PC-9 (cell line): ENCODE measurements at regions not wholly inside any gene's neighbourhood (a gene's known extent, or its start where the extent isn't known, plus 50 kb on each side); places are given as distances from the start of the nearest gene placed in this dataset.

Source experiments
- BruUV-seq: library from RNA; stranded (reverse); fragments of 400-500 nt; replicated peaks from 2 replicates; lab custom pipeline; 2021; lab: Mats Ljungman, UMichigan
- CTCF ChIA-PET: fragments of 300-600 bp; sonication (Branson Sonifier 250); formaldehyde crosslinking; loops from one replicate; lab custom pipeline; 2022; ENCODE audit warnings: antibody characterized with exemption; lab: Charles Lee
- POLR2A ChIA-PET: fragments of 300-600 bp; sonication (Branson Sonifier 250); formaldehyde crosslinking; loops from one replicate; lab custom pipeline; 2022; ENCODE audit warnings: antibody characterized with exemption; ENCODE audit not compliant: unreplicated experiment; lab: Charles Lee
- DNase-seq, 2 experiments: peaks; one replicate each; pipeline versions ENCODE4 v3.0.0 to v3.0.0-alpha.2; 2015 to 2022; ENCODE audit warnings: mixed read lengths in 1 of 2
- H2AFZ ChIP-seq: fragments of 200-600 bp; sonication (generic); 2 replicates; pipeline ENCODE4 v1.8.1; 2017; ENCODE audit warnings: antibody characterized with exemption
- H3F3A ChIP-seq: fragments of 200-600 bp; sonication (generic); 2 replicates; pipeline ENCODE4 v1.8.1; 2017; ENCODE audit warnings: antibody characterized with exemption, mild to moderate bottlenecking, low read depth; ENCODE audit not compliant: insufficient read depth
- H3K27ac ChIP-seq: fragments of 200-600 bp; sonication (generic); 2 replicates; pipeline ENCODE4 v1.6.1; 2016; ENCODE audit warnings: mixed run types
- H3K27me3 ChIP-seq: fragments of 200-600 bp; sonication (generic); 2 replicates; pipeline ENCODE4 v1.6.1; 2016; ENCODE audit warnings: low read depth, mixed run types; ENCODE audit not compliant: insufficient read depth
- H3K36me3 ChIP-seq: fragments of 200-600 bp; sonication (generic); 2 replicates; pipeline ENCODE4 v1.6.1; 2016; ENCODE audit warnings: low read depth, mixed run types
- H3K4me1 ChIP-seq: fragments of 200-600 bp; sonication (generic); replicated peaks from 2 replicates; pipeline ENCODE4 v1.6.1; 2016; ENCODE audit warnings: mixed run types; ENCODE audit not compliant: insufficient read depth
- H3K4me2 ChIP-seq: fragments of 200-600 bp; sonication (generic); 2 replicates; pipeline ENCODE4 v1.6.1; 2017; ENCODE audit warnings: mixed run types
- H3K4me3 ChIP-seq: fragments of 200-600 bp; sonication (generic); 2 replicates; pipeline ENCODE4 v1.6.1; 2016; ENCODE audit warnings: mixed run types
- H3K79me2 ChIP-seq: fragments of 200-600 bp; sonication (generic); 2 replicates; pipeline ENCODE4 v1.6.1; 2017; ENCODE audit warnings: low read depth, mixed run types
- H3K9me2 ChIP-seq: fragments of 200-600 bp; sonication (generic); 2 replicates; pipeline ENCODE4 v1.8.1; 2017; ENCODE audit warnings: mild to moderate bottlenecking; ENCODE audit not compliant: insufficient read depth
- H3K9me3 ChIP-seq: fragments of 200-600 bp; sonication (generic); 2 replicates; pipeline ENCODE4 v1.8.1; 2016; ENCODE audit warnings: low read depth; ENCODE audit not compliant: insufficient read depth
- H4K20me1 ChIP-seq: fragments of 200-600 bp; sonication (generic); 2 replicates; pipeline ENCODE4 v1.8.1; 2017; ENCODE audit not compliant: insufficient read depth
- EZH2 ChIP-seq: fragments of 200-600 bp; sonication (generic); IDR thresholded peaks from 2 replicates; pipeline ENCODE4 v1.8.0; 2017; ENCODE audit warnings: antibody characterized with exemption, low read depth
- intact Hi-C: fragments of 100-400 bp; cut with micrococcal nuclease; formaldehyde crosslinking; loops from one replicate; pipeline ENCODE4 v1.10.0; 2022; ENCODE audit not compliant: unreplicated experiment
- TF ChIP-seq, protein P1 (sequence below): fragments of 200-600 bp; sonication (generic); conservative IDR thresholded peaks from 2 replicates; pipeline ENCODE4 v1.6.1; 2017; ENCODE audit warnings: mixed run types, antibody characterized with exemption, mild to moderate bottlenecking, moderate library complexity

GRCh38 chrX:101750744-101751143, 91.1 kb upstream of the ARMCX2 start:
- no peak overlapping the region for H3K4me2 ChIP-seq
- no peak overlapping the region for H3K4me3 ChIP-seq
- H3F3A ChIP-seq = no peaks in the 10 kb centered on the region
- H3K9me2 ChIP-seq = no peaks in the 10 kb centered on the region
- no TSS peak for BruUV-seq
- H3K9me3 ChIP-seq = no peaks in the 10 kb centered on the region
- H3K27me3 ChIP-seq = no peaks in the 10 kb centered on the region
- H2AFZ ChIP-seq = no peak overlapping the region
- no peak for DNase-seq
- TF ChIP-seq, protein P1, sequence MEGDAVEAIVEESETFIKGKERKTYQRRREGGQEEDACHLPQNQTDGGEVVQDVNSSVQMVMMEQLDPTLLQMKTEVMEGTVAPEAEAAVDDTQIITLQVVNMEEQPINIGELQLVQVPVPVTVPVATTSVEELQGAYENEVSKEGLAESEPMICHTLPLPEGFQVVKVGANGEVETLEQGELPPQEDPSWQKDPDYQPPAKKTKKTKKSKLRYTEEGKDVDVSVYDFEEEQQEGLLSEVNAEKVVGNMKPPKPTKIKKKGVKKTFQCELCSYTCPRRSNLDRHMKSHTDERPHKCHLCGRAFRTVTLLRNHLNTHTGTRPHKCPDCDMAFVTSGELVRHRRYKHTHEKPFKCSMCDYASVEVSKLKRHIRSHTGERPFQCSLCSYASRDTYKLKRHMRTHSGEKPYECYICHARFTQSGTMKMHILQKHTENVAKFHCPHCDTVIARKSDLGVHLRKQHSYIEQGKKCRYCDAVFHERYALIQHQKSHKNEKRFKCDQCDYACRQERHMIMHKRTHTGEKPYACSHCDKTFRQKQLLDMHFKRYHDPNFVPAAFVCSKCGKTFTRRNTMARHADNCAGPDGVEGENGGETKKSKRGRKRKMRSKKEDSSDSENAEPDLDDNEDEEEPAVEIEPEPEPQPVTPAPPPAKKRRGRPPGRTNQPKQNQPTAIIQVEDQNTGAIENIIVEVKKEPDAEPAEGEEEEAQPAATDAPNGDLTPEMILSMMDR = no peak
- TF ChIP-seq EZH2 = no peak
- ChIA-PET CTCF (no interaction called here), POLR2A (no interaction called here)
- H3K79me2 ChIP-seq = no peaks in the 10 kb centered on the region
- intact Hi-C loops = no loop called here
- no peaks in the 10 kb centered on the region for H4K20me1 ChIP-seq
- H3K36me3 ChIP-seq = no peaks in the 10 kb centered on the region
- no peak overlapping the region for H3K27ac ChIP-seq
- H3K4me1 ChIP-seq = no peaks in the 10 kb centered on the region

DNA sequence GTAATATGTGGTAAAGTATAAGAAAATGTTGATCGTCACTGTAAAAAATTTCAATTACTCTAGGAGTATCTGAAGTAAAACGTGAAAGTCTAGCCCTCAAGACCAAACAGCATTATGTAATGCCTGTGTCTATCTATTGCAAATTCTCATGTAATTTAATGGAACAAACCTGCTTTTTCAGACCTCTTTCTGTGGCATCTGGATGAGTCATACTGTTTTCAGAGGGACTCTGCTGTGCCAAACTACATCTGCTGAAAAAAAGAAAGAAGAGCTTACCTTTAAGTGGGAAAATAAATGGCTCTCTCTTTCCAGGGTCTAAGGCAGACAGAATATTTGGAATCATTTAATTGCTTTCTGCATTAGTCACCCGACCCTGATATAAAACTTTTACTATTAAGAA, 89.8 kb upstream of the ARMCX2 start:
- Histone ChIP-seq H3K27ac (no peak overlapping the region), H2AFZ (no peak overlapping the region), H3K9me2 (no peaks in the 10 kb centered on the region), H4K20me1 (no peaks in the 10 kb centered on the region), H3K79me2 (no peaks in the 10 kb centered on the region), H3K4me1 (no peaks in the 10 kb centered on the region), H3K9me3 (no peaks in the 10 kb centered on the region), H3K27me3 (no peaks in the 10 kb centered on the region), H3F3A (no peaks in the 10 kb centered on the region), H3K4me3 (no peak overlapping the region), H3K4me2 (no peak overlapping the region), H3K36me3 (no peaks in the 10 kb centered on the region)
- TF ChIP-seq, protein P1 = no peak
- no peak for TF ChIP-seq EZH2
- CTCF ChIA-PET = no interaction called here
- BruUV-seq = no TSS peak
- DNase-seq = no peak
- intact Hi-C loops = no loop called here
- POLR2A ChIA-PET = no interaction called here

DNA sequence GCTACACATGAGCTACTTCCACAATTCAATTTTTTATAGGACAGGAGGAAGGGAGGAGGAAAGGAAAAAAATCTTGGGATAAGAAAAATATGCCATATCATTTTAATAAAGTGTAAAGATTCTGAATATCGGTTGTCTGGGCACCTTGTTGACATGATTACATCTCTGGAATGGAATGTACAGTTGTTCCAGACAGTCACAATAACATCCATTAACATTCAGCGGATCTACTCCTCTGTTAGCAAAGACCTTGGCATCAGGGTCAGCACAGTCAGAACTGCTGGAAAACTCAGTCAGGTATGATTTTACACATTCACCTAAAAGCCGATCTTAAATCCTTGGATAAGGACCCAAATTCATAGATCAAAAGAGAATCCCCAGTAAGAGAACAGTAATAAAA, 85.4 kb upstream of the ARMCX2 start:
- Histone ChIP-seq H3K9me2 (no peaks in the 10 kb centered on the region), H2AFZ (no peak overlapping the region), H3K4me2 (no peak overlapping the region), H3K79me2 (no peaks in the 10 kb centered on the region), H3K27ac (no peak overlapping the region), H3K27me3 (no peaks in the 10 kb centered on the region), H3K9me3 (no peaks in the 10 kb centered on the region), H4K20me1 (no peaks in the 10 kb centered on the region), H3F3A (no peaks in the 10 kb centered on the region), H3K36me3 (no peaks in the 10 kb centered on the region), H3K4me1 (no peaks in the 10 kb centered on the region), H3K4me3 (no peak overlapping the region)
- ChIA-PET CTCF (no interaction called here), POLR2A (no interaction called here)
- no TSS peak for BruUV-seq
- intact Hi-C loops = no loop called here
- no peak for TF ChIP-seq EZH2
- TF ChIP-seq, protein P1 = no peak
- DNase-seq = no peak
